RWPE1 (cell line): ENCODE measurements at regions not wholly inside any gene's neighbourhood (a gene's known extent, or its start where the extent isn't known, plus 50 kb on each side); places are given as distances from the start of the nearest gene placed in this dataset.

ENCODE experiments used
- CTCF ChIA-PET: fragments of 350-600 bp; sonication (Branson Sonifier 250); formaldehyde crosslinking; extraction: SDS; loops from one replicate; lab custom pipeline; 2021; lab: Yijun Ruan, JAX
- POLR2A ChIA-PET: fragments of 400-600 bp; formaldehyde crosslinking; extraction: SDS; loops from one replicate; lab custom pipeline; 2020; ENCODE audit warnings: antibody characterized with exemption; ENCODE audit not compliant: low non-redundant PET; lab: Yijun Ruan, JAX
- DNase-seq: peaks from one replicate; pipeline ENCODE4 v3.0.0; 2012; ENCODE audit warnings: low spot score
- H3K27ac ChIP-seq: fragments of 450-650 bp; 2 replicates; pipeline ENCODE4 v1.5.1; 2017
- CTCF ChIP-seq: fragments of 450-650 bp; conservative IDR thresholded peaks from 2 replicates; pipeline ENCODE4 v1.5.1; 2017; ENCODE audit warnings: low read depth, mild to moderate bottlenecking

GRCh38 chr2:62383846-62384245 is 122.1 kb downstream of the TMEM17 start:
- ChIA-PET CTCF (no interaction called here), POLR2A (no interaction called here)
- no peak overlapping the region for H3K27ac ChIP-seq
- peak; percentile 14 for DNase-seq
- TF ChIP-seq CTCF = no peak

GRCh38 chr2:62382757-62383156 is 123.2 kb downstream of the TMEM17 start:
- CTCF ChIA-PET = no interaction called here
- TF ChIP-seq CTCF = no peak
- H3K27ac ChIP-seq = no peak overlapping the region
- POLR2A ChIA-PET = no interaction called here
- DNase-seq = no peak

- peak; percentile 11 for DNase-seq
- no peak overlapping the region for H3K27ac ChIP-seq
- POLR2A ChIA-PET = interaction anchor here (0.5 kb wide), 1 partner anchor 16 kb away, joined by 3 read pairs; no protein-coding TSS in a partner anchor
- TF ChIP-seq CTCF = no peak
- CTCF ChIA-PET = no interaction called here
Measured at GRCh38 chr2:62382122-62382521, 123.9 kb downstream of the TMEM17 start.

GRCh38 chr2:62381656-62382055 is 124.3 kb downstream of the TMEM17 start:
- no peak overlapping the region for H3K27ac ChIP-seq
- no peak for DNase-seq

GRCh38 chr2:62379566-62379965 is 126.4 kb downstream of the TMEM17 start:
- no peak for DNase-seq
- TF ChIP-seq CTCF = no peak

More at GRCh38 chr2:62381656-62382055, 124.3 kb downstream of the TMEM17 start:
- POLR2A ChIA-PET = interaction anchor here (0.5 kb wide), 1 partner anchor 16 kb away, joined by 3 read pairs; no protein-coding TSS in a partner anchor
- TF ChIP-seq CTCF = no peak
- CTCF ChIA-PET = no interaction called here

GRCh38 chr2:62375113-62375420 is 130.9 kb downstream of the TMEM17 start:
- POLR2A ChIA-PET = no interaction called here
- H3K27ac ChIP-seq = no peak overlapping the region
- no peak for TF ChIP-seq CTCF
- DNase-seq = no peak
- CTCF ChIA-PET = no interaction called here

More at GRCh38 chr2:62379566-62379965, 126.4 kb downstream of the TMEM17 start:
- CTCF ChIA-PET = interaction anchor here (0.6 kb wide), 1 partner anchor 87 kb away, joined by 3 read pairs; no protein-coding TSS in a partner anchor
- POLR2A ChIA-PET = no interaction called here
- H3K27ac ChIP-seq = no peak overlapping the region
